ENCODE measurements at regions not wholly inside any gene's neighbourhood (a gene's known extent, or its start where the extent isn't known, plus 50 kb on each side); places are given as distances from the start of the nearest gene placed in this dataset.

GRCh38 chr21:24290151-24290833, 1317.0 kb downstream of the MRPL39 start:
- H4K91ac ChIP-seq (replicated peaks; ENCODE audit: insufficient read length, low read length) = no peak overlapping the region
- ChIA-PET CTCF (ENCODE audit: partially characterized antibody) (interaction anchor here (0.5 kb wide), 1 partner anchor 445 kb away, joined by 4 read pairs; no protein-coding TSS in a partner anchor), POLR2A (ENCODE audit: partially characterized antibody) (no interaction called here)
- no peak overlapping the region for H3K27ac ChIP-seq (ENCODE audit: low read depth, low read length)
- no peak overlapping the region for H3K9ac ChIP-seq (replicated peaks in 1 of 4; ENCODE audit: extremely low read depth in 1 of 4, low read depth in 3 of 4, low read length in 3 of 4)
- no peaks in the 10 kb centered on the region for H3K79me1 ChIP-seq (ENCODE audit: low read depth, low read length)
- H4K8ac ChIP-seq (ENCODE audit: extremely low read depth, insufficient read depth, low read length) = no peak overlapping the region
- no peak overlapping the region for H3K23ac ChIP-seq (ENCODE audit: insufficient read length)
- no peak overlapping the region for H2BK12ac ChIP-seq (ENCODE audit: low read depth, low read length)
- no peak overlapping the region for H3K4ac ChIP-seq (replicated peaks; ENCODE audit: insufficient read length, low read depth, low read length)
- H3K79me2 ChIP-seq (ENCODE audit: control insufficient read depth in 1 of 2, insufficient read depth in 2 of 2, low read length in 2 of 2) = no peaks in the 10 kb centered on the region
- no peak overlapping the region for H4K5ac ChIP-seq (ENCODE audit: insufficient read length, low read depth, low read length)
- 90% methylated on average over 6 of the region's 6 CpGs; no CpG with 5 or more reads in 1 of the 2 experiments for WGBS, 2 experiments (ENCODE audit: extremely low coverage in 1 of 2, insufficient coverage in 1 of 2, insufficient read length in 1 of 2, insufficient replicate concordance in 2 of 2, low coverage in 1 of 2, low lambda C conversion rate in 2 of 2, missing lambda C conversion rate in 1 of 2)
- no peak overlapping the region for H3K14ac ChIP-seq (ENCODE audit: insufficient read length)
- no peak overlapping the region for H2BK15ac ChIP-seq (ENCODE audit: low read length)
- FAIRE-seq = no peak
- H3K9me3 ChIP-seq (ENCODE audit: insufficient read depth in 2 of 2, low read depth in 1 of 2, low read length in 1 of 2) = peaks cover 0 to 16% of the 10 kb centered on the region in 2 experiments; a peak in 2 of 4 replicates
- no peaks in the 10 kb centered on the region for H3K23me2 ChIP-seq (ENCODE audit: low read depth, low read length)
- no peak overlapping the region for H2BK120ac ChIP-seq (replicated peaks; ENCODE audit: low read depth, low read length)
- DNase-seq (ENCODE audit: low read depth in 1 of 2, low spot score in 2 of 2) = no peak
- no peak overlapping the region for H3K56ac ChIP-seq (replicated peaks; ENCODE audit: insufficient read length, low read depth, low read length)
- H2AK5ac ChIP-seq (ENCODE audit: low read depth, low read length) = no peak overlapping the region
- no peak overlapping the region for H2BK5ac ChIP-seq (ENCODE audit: low read depth, low read length)
- no peak overlapping the region for H3K4me3 ChIP-seq (ENCODE audit: extremely low read depth in 1 of 4, insufficient read depth in 2 of 4, low read depth in 3 of 4, low read length in 4 of 4)
- H3K27me3 ChIP-seq (replicated peaks in 1 of 4; ENCODE audit: control insufficient read depth in 3 of 4, extremely low read depth in 1 of 4, insufficient read depth in 3 of 4, low read length in 3 of 4) = no peaks in the 10 kb centered on the region
- no peaks in the 10 kb centered on the region for H3K4me1 ChIP-seq (replicated peaks in 1 of 4; ENCODE audit: control insufficient read depth in 3 of 4, insufficient read depth in 4 of 4, low read length in 3 of 4)
- 0 out of 2 replicates have a peak overlapping the region, but pooled peaks have one; percentile 62 for H2AFZ ChIP-seq (ENCODE audit: low read length)
- no peak overlapping the region for H2BK20ac ChIP-seq (ENCODE audit: low read length)
- no peak overlapping the region for H3K4me2 ChIP-seq (ENCODE audit: insufficient read depth in 1 of 2, low read depth in 2 of 2, low read length in 2 of 2)
- H3K18ac ChIP-seq (ENCODE audit: extremely low read depth, low read length) = no peak overlapping the region
- no peaks in the 10 kb centered on the region for H4K20me1 ChIP-seq (replicated peaks in 1 of 2; ENCODE audit: control insufficient read depth in 1 of 2, insufficient read depth in 2 of 2, low read length in 2 of 2)
- H3K36me3 ChIP-seq (ENCODE audit: control insufficient read depth in 2 of 4, insufficient read depth in 4 of 4, low read length in 3 of 4) = no peaks in the 10 kb centered on the region
- no peak for TF ChIP-seq ASH2L (IDR thresholded peaks at IDR 0.05; ENCODE audit: low read length)
- no peak for TF ChIP-seq SP4 (IDR thresholded peaks at IDR 0.05; ENCODE audit: low read length)
- no peak for TF ChIP-seq KDM1A (IDR thresholded peaks at IDR 0.05; ENCODE audit: borderline replicate concordance, low read length)
- TF ChIP-seq POU5F1 (IDR thresholded peaks at IDR 0.05; ENCODE audit: low read depth, low read length) = no peak
- no peak for TF ChIP-seq RNF2 (IDR thresholded peaks at IDR 0.05; ENCODE audit: borderline replicate concordance, low read depth, low read length, missing control alignments, poor library complexity, severe bottlenecking)
